GM19239 (cell line): ENCODE measurements at regions not wholly inside any gene's neighbourhood (a gene's known extent, or its start where the extent isn't known, plus 50 kb on each side); places are given as distances from the start of the nearest gene placed in this dataset.
A peak's percentile ranks its signal among the peaks of the same experiment; 100 is the strongest.
"Not testable (repeated sequence)": the region's sequence is repeated elsewhere in the genome, so short reads cannot be mapped to it uniquely, and the experiment has no call there.

ENCODE experiments used
- DNase-seq: peaks from one replicate; pipeline ENCODE4 v3.0.0; 2011; ENCODE audit warnings: low spot score; ENCODE audit not compliant: insufficient read length
- FAIRE-seq: peaks from 2 replicates; lab custom pipeline; 2011; peaks lifted over from hg19 to GRCh38; lab: Jason Lieb, UNC

- no peak for FAIRE-seq
Observed at GRCh38 chrX:8030361-8030760, 103.1 kb upstream of the PNPLA4 start.

GRCh38 chrX:8027827-8028226 lies 100.6 kb upstream of the PNPLA4 start:
- FAIRE-seq = no peak
- no peak for DNase-seq

More at GRCh38 chrX:8030361-8030760, 103.1 kb upstream of the PNPLA4 start:
- no peak for DNase-seq

- no peak for FAIRE-seq
- DNase-seq = no peak
Observed at GRCh38 chrX:8025705-8026104, 98.5 kb upstream of the PNPLA4 start.

- FAIRE-seq = no peak
- no peak for DNase-seq
Observed at GRCh38 chrX:8018934-8019333, 91.7 kb upstream of the PNPLA4 start.

GRCh38 chrX:8010105-8010504 lies 82.9 kb upstream of the PNPLA4 start:
- no peak for DNase-seq
- no peak for FAIRE-seq

- FAIRE-seq (no peak), DNase-seq (no peak)
Observed at GRCh38 chrX:8005678-8006347, 78.6 kb upstream of the PNPLA4 start.

GRCh38 chrX:8003147-8003883 lies 76.1 kb upstream of the PNPLA4 start:
- FAIRE-seq (no peak), DNase-seq (no peak)

GRCh38 chrX:7996851-7997250 lies 69.6 kb upstream of the PNPLA4 start:
- no peak for FAIRE-seq
- no peak for DNase-seq

GRCh38 chrX:7996414-7996813 lies 69.2 kb upstream of the PNPLA4 start:
- DNase-seq (no peak), FAIRE-seq (peak; percentile 87)

GRCh38 chrX:7993873-7994272 lies 66.7 kb upstream of the PNPLA4 start:
- no peak for DNase-seq
- FAIRE-seq = no peak

- FAIRE-seq = peak; percentile 8
Observed at GRCh38 chrX:7988013-7988759, 61.0 kb upstream of the PNPLA4 start.

GRCh38 chrX:7987160-7988012 lies 60.2 kb upstream of the PNPLA4 start:
- DNase-seq = no peak
- no peak for FAIRE-seq

More at GRCh38 chrX:7988013-7988759, 61.0 kb upstream of the PNPLA4 start:
- not testable (repeated sequence) for DNase-seq

- not testable (repeated sequence) for DNase-seq
- peak; percentile 75 for FAIRE-seq
Observed at GRCh38 chrX:7986738-7987137, 59.5 kb upstream of the PNPLA4 start.

- FAIRE-seq (no peak), DNase-seq (no peak)
Observed at GRCh38 chrX:7985568-7985967, 58.4 kb upstream of the PNPLA4 start.

GRCh38 chrX:7983581-7983980 lies 56.4 kb upstream of the PNPLA4 start:
- no peak for FAIRE-seq
- no peak for DNase-seq
